Testis (tissue), 2 donors: ENCODE measurements at regions not wholly inside any gene's neighbourhood (a gene's known extent, or its start where the extent isn't known, plus 50 kb on each side); places are given as distances from the start of the nearest gene placed in this dataset.

ENCODE experiments used
- DNase-seq: peaks from one replicate; pipeline ENCODE4 v3.0.0-alpha.2; 2019
- H3K27ac ChIP-seq, 2 donors: fragments of 200-600 bp; sonication (generic); one replicate each; pipeline ENCODE4 v1.5.1; 2019
- H3K27me3 ChIP-seq: fragments of 200-600 bp; sonication (generic); one replicate; pipeline ENCODE4 v1.5.1; 2019
- H3K36me3 ChIP-seq: fragments of 200-600 bp; sonication (generic); one replicate; pipeline ENCODE4 v1.5.1; 2017; ENCODE audit warnings: low read depth; ENCODE audit errors: missing control alignments
- H3K4me1 ChIP-seq: fragments of 200-600 bp; sonication (generic); one replicate; pipeline ENCODE4 v1.5.1; 2019
- H3K4me3 ChIP-seq, 2 donors: fragments of 200-600 bp; sonication (generic); one replicate each; pipeline ENCODE4 v1.5.1; 2017 to 2019
- H3K9me3 ChIP-seq: fragments of 200-600 bp; sonication (generic); one replicate; pipeline ENCODE4 v1.5.1; 2017
- CTCF ChIP-seq, 3 experiments: fragments of 450-650 bp in 2 of 3; fragments of 200-600 bp in 1 of 3; sonication (generic) in 1 of 3; IDR thresholded peaks; one replicate each; pipeline ENCODE4 v1.5.1; 2016 to 2019; ENCODE audit warnings: antibody characterized with exemption in 3 of 3, mild to moderate bottlenecking in 2 of 3, moderate library complexity in 1 of 3
- POLR2A ChIP-seq: fragments of 450-650 bp; IDR thresholded peaks from one replicate; pipeline ENCODE4 v1.6.1; 2017; ENCODE audit warnings: antibody characterized with exemption, mild to moderate bottlenecking, moderate library complexity
- WGBS, 2 donors: methylation state at CpG; one replicate each; pipeline ENCODE4 v1.1.5; 2018; 5-methylcytosine and 5-hydroxymethylcytosine counted together
- intact Hi-C: fragments of 100-400 bp; cut with DNase I; formaldehyde crosslinking; loops from one replicate; pipeline ENCODE4 v1.15.1; 2023; ENCODE audit warnings: low total_unique reads

- intact Hi-C loops, result no loop called here
- H3K4me3 ChIP-seq, result no peak overlapping the region
- no peak overlapping the region for H3K27ac ChIP-seq
- WGBS, 2 donors, result 25 to 41% methylated on average over 5 of the region's 5 CpGs
- no peak for DNase-seq
- no peaks in the 10 kb centered on the region for H3K4me1 ChIP-seq
- H3K27me3 ChIP-seq, result no peaks in the 10 kb centered on the region
- H3K9me3 ChIP-seq, result no peaks in the 10 kb centered on the region
- no peak for TF ChIP-seq CTCF (IDR thresholded peaks at IDR 0.05)
- TF ChIP-seq POLR2A, result no peak
- H3K36me3 ChIP-seq, result no peaks in the 10 kb centered on the region
Measured at GRCh38 chr10:120145107-120145506, 252.6 kb downstream of the SEC23IP start.

GRCh38 chr10:120156614-120157274, 264.2 kb downstream of the SEC23IP start:
- Histone ChIP-seq H3K27ac (no peak overlapping the region), H3K27me3 (no peaks in the 10 kb centered on the region), H3K4me1 (no peaks in the 10 kb centered on the region), H3K36me3 (no peaks in the 10 kb centered on the region), H3K4me3 (no peak overlapping the region), H3K9me3 (no peaks in the 10 kb centered on the region)
- DNase-seq, result no peak
- no peak for TF ChIP-seq CTCF (IDR thresholded peaks at IDR 0.05)
- no peak for TF ChIP-seq POLR2A
- WGBS, 2 donors, result 68 to 75% methylated on average over 5 of the region's 5 CpGs
- intact Hi-C loops, result no loop called here

- 32 to 60% methylated on average over 1 of the region's 1 CpG for WGBS, 2 donors
- Histone ChIP-seq H3K9me3 (no peaks in the 10 kb centered on the region), H3K4me3 (no peak overlapping the region), H3K4me1 (no peaks in the 10 kb centered on the region), H3K27me3 (no peaks in the 10 kb centered on the region), H3K27ac (no peak overlapping the region), H3K36me3 (no peaks in the 10 kb centered on the region)
- no peak for DNase-seq
- TF ChIP-seq POLR2A (no peak), CTCF (IDR thresholded peaks at IDR 0.05) (no peak)
- intact Hi-C loops, result no loop called here
Measured at GRCh38 chr10:120161111-120161510, 268.6 kb downstream of the SEC23IP start.

- no peak for DNase-seq
- no peaks in the 10 kb centered on the region for H3K27me3 ChIP-seq
- H3K4me1 ChIP-seq, result no peaks in the 10 kb centered on the region
- no peaks in the 10 kb centered on the region for H3K36me3 ChIP-seq
- H3K4me3 ChIP-seq, result no peak overlapping the region
- no peaks in the 10 kb centered on the region for H3K9me3 ChIP-seq
- no peak for TF ChIP-seq POLR2A
- TF ChIP-seq CTCF (IDR thresholded peaks at IDR 0.05), result no peak
- intact Hi-C loops, result no loop called here
- H3K27ac ChIP-seq, result no peak overlapping the region
- 85 to 88% methylated on average over 4 of the region's 4 CpGs for WGBS, 2 donors
Measured at GRCh38 chr10:120162471-120162870, 269.9 kb downstream of the SEC23IP start.

GRCh38 chr10:120172356-120172755, 279.8 kb downstream of the SEC23IP start:
- H3K27me3 ChIP-seq, result no peaks in the 10 kb centered on the region
- no peaks in the 10 kb centered on the region for H3K9me3 ChIP-seq
- intact Hi-C loops, result no loop called here
- H3K27ac ChIP-seq, result no peak overlapping the region
- DNase-seq, result no peak
- TF ChIP-seq CTCF (IDR thresholded peaks at IDR 0.05), result no peak
- 70 to 73% methylated on average over 4 of the region's 4 CpGs for WGBS, 2 donors
- H3K4me1 ChIP-seq, result no peaks in the 10 kb centered on the region
- H3K36me3 ChIP-seq, result no peaks in the 10 kb centered on the region
- no peak overlapping the region for H3K4me3 ChIP-seq
